AG09309 (cell line): ENCODE measurements at regions not wholly inside any gene's neighbourhood (a gene's known extent, or its start where the extent isn't known, plus 50 kb on each side); places are given as distances from the start of the nearest gene placed in this dataset.
A peak's percentile ranks its signal among the peaks of the same experiment; 100 is the strongest.

ENCODE experiments used
- DNase-seq: peaks from one replicate; pipeline ENCODE4 v3.0.0-alpha.2; 2010; ENCODE audit warnings: low read depth
- H3K4me3 ChIP-seq: 2 replicates; pipeline ENCODE4 v1.5.1; 2011; ENCODE audit warnings: mild to moderate bottlenecking, low read depth, low read length, moderate library complexity; ENCODE audit not compliant: control insufficient read depth
- CTCF ChIP-seq: IDR thresholded peaks from 2 replicates; pipeline ENCODE4 v1.5.1; 2011; ENCODE audit warnings: mild to moderate bottlenecking, low read depth, low read length, inconsistent platforms; ENCODE audit not compliant: insufficient read depth, control insufficient read depth; ENCODE audit errors: missing control alignments

GRCh38 chr20:12166053-12166717 is 248.5 kb downstream of the BTBD3 start:
- peak; percentile 83 for DNase-seq
- no peak for TF ChIP-seq CTCF

GRCh38 chr20:12170406-12170805 is 252.7 kb downstream of the BTBD3 start:
- no peak for TF ChIP-seq CTCF
- no peak overlapping the region for H3K4me3 ChIP-seq
- no peak for DNase-seq

More at GRCh38 chr20:12166053-12166717, 248.5 kb downstream of the BTBD3 start:
- H3K4me3 ChIP-seq = no peak overlapping the region

- peak; percentile 62 for DNase-seq
- no peak overlapping the region for H3K4me3 ChIP-seq
- TF ChIP-seq CTCF = no peak
Observed at GRCh38 chr20:12171923-12172524, 254.3 kb downstream of the BTBD3 start.

GRCh38 chr20:12173347-12174012 is 255.8 kb downstream of the BTBD3 start:
- no peak overlapping the region for H3K4me3 ChIP-seq
- TF ChIP-seq CTCF = no peak
- DNase-seq = no peak

GRCh38 chr20:12175538-12175937 is 257.8 kb downstream of the BTBD3 start:
- no peak for TF ChIP-seq CTCF
- no peak overlapping the region for H3K4me3 ChIP-seq
- DNase-seq = no peak

- no peak overlapping the region for H3K4me3 ChIP-seq
- TF ChIP-seq CTCF = no peak
- DNase-seq = no peak
Observed at GRCh38 chr20:12177657-12178293, 260.1 kb downstream of the BTBD3 start.
